ENCODE measurements at regions not wholly inside any gene's neighbourhood (a gene's known extent, or its start where the extent isn't known, plus 50 kb on each side); places are given as distances from the start of the nearest gene placed in this dataset.

DNA sequence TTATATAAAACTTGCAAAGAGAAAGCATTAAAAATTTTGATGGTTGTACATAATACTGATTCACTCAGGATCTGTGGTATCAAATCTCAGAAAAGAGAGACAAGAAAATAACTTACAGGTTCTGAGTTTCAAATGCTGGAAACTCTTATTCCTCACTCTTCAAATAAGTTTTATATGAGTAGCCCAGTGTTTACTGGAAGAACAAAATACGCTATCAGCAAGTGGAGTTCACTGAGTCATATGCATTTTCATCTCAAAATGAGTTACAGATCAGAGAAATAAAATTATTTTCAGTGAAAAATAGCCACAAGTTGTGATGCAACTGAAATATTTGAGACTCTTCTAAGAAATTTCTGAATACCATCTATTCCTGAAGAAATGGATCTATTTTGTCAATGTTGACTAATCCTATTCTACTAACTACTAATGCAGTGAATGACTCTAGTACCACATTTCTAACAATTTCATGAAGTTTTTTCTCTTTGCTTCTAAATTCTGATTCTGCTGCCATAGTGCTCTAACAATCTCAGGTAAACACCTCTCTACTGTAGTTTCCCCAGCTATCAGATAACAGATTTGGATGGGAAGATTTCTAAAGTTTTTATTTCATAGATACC is 391.7 kb downstream of the ZEB2 start:
- no peak for DNase-seq (ENCODE audit: extremely low spot score)
- no peak for TF ChIP-seq CTCF (IDR thresholded peaks at IDR 0.05; ENCODE audit: control extremely low read depth, extremely low read depth, low read depth, missing control alignments)
- POLR2A ChIA-PET = no interaction called here
- CTCF ChIA-PET = interaction anchor here (1.6 kb wide), 1 partner anchor 20 kb away, joined by 3 read pairs; no protein-coding TSS in a partner anchor

GRCh38 chr2:144127693-144128092 is 392.2 kb downstream of the ZEB2 start:
- TF ChIP-seq CTCF (IDR thresholded peaks at IDR 0.05; ENCODE audit: control extremely low read depth, extremely low read depth, low read depth, missing control alignments) = no peak
- CTCF ChIA-PET = interaction anchor here (1.6 kb wide), 1 partner anchor 21 kb away, joined by 3 read pairs; no protein-coding TSS in a partner anchor
- POLR2A ChIA-PET = no interaction called here
- DNase-seq (ENCODE audit: extremely low spot score) = no peak

DNA sequence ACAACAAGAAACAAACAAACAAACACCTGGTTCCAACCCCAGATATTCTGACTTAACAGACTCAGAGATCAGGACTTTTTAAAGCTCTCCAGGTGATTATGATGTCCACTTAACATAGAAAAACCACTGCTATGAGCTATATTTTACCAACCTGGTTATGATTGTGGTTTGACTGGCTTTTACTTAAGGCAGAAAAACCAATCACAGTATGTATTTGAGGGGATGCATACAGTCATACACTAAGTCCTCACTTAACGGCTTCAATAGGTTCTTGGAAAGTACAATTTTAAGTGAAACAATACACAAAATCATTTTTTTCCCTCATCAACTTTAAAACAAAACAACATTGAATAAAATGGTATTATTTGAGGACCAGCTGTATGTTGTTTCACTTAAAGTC is 393.6 kb downstream of the ZEB2 start:
- CTCF ChIA-PET = interaction anchor here (1.2 kb wide), 1 partner anchor 242 kb away, joined by 3 read pairs; no protein-coding TSS in a partner anchor
- TF ChIP-seq CTCF (IDR thresholded peaks at IDR 0.05; ENCODE audit: control extremely low read depth, extremely low read depth, low read depth, missing control alignments) = no peak
- no peak for DNase-seq (ENCODE audit: extremely low spot score)
- POLR2A ChIA-PET = no interaction called here

GRCh38 chr2:144125751-144126150 is 394.2 kb downstream of the ZEB2 start:
- ChIA-PET CTCF (interaction anchor here (1.2 kb wide), 1 partner anchor 243 kb away, joined by 3 read pairs; no protein-coding TSS in a partner anchor), POLR2A (no interaction called here)
- TF ChIP-seq CTCF (IDR thresholded peaks at IDR 0.05; ENCODE audit: control extremely low read depth, extremely low read depth, low read depth, missing control alignments) = no peak
- DNase-seq (ENCODE audit: extremely low spot score) = no peak

DNA sequence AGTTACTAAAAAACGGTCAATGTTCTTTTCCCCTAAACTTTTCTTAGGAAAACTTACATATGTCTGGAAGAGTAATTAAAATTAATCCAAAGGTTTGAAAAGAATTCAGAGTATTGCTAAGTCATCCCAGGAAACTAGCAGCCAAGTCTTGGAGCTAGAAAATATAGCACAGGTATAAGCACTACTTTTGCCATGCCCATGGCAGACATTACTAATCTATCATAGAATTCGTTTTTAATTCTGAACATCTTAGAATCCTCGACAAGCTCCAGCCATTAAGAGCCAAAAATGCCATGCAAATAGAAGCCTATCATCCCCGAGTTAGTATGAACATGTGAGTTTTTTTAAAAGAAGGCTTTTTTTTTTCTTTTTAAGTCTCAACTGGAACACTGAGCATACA is 395.0 kb downstream of the ZEB2 start:
- no peak for TF ChIP-seq CTCF (IDR thresholded peaks at IDR 0.05; ENCODE audit: control extremely low read depth, extremely low read depth, low read depth, missing control alignments)
- DNase-seq (ENCODE audit: extremely low spot score) = no peak
- CTCF ChIA-PET = no interaction called here
- POLR2A ChIA-PET = no interaction called here

DNA sequence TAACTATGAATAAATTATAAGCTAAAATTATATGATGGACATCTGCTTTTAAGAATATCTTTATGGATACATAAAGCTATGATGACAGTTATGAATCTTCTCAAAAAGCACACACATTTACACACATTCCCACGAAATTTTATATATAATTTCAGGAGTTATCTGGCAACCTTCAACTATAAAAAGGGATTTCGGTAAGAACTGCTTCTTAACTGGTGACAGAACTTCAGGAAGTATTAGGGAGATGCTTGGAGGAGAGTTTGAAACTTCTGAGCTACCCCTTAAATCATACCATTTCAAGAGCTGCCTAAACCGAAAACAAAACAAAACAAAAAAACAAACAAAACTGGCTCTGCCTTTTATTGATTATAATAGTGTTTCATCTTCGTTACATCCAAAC is 399.4 kb downstream of the ZEB2 start:
- TF ChIP-seq CTCF (IDR thresholded peaks at IDR 0.05; ENCODE audit: control extremely low read depth, extremely low read depth, low read depth, missing control alignments) = no peak
- DNase-seq (ENCODE audit: extremely low spot score) = no peak
- POLR2A ChIA-PET = no interaction called here
- CTCF ChIA-PET = no interaction called here
